HCT116 (cell line): ENCODE measurements at regions not wholly inside any gene's neighbourhood (a gene's known extent, or its start where the extent isn't known, plus 50 kb on each side); places are given as distances from the start of the nearest gene placed in this dataset.

Experiments used
- ATAC-seq: fragments of 200-7000 bp; cut with Tn5 transposase; 2 replicates; pipeline ENCODE4 v1.9.1; 2020; ENCODE audit warnings: mild to moderate bottlenecking, moderate library complexity
- BruUV-seq: library from RNA; stranded (reverse); fragments of 400-500 nt; replicated peaks from 2 replicates; lab custom pipeline; 2021; lab: Mats Ljungman, UMichigan
- CTCF ChIA-PET: fragments of 300-600 bp; sonication (Branson Sonifier 250); formaldehyde crosslinking; loops from one replicate; lab custom pipeline; 2021; ENCODE audit warnings: antibody characterized with exemption; lab: Charles Lee
- POLR2A ChIA-PET: fragments of 300-600, 350-600 bp; sonication (Branson Sonifier 250); formaldehyde crosslinking; loops from one replicate; lab custom pipeline; 2021; ENCODE audit warnings: antibody characterized with exemption; lab: Charles Lee
- RAD21 ChIA-PET, 2 experiments: fragments of 300-600 bp; sonication (Branson Sonifier 250); formaldehyde crosslinking; loops; one replicate each; lab custom pipeline; 2023; ENCODE audit warnings: low total read pairs in 2 of 2; ENCODE audit not compliant: uncharacterized antibody in 2 of 2, unreplicated experiment in 2 of 2, low non-redundant PET in 1 of 2; lab: Charles Lee
- DNase-seq: peaks from one replicate; pipeline ENCODE4 v3.0.0-alpha.2; 2010; ENCODE audit warnings: low read depth, low spot score
- H2AFZ ChIP-seq: fragments of 200-600 bp; shearing (Covaris generic), sonication (generic); 2 replicates; pipeline ENCODE4 v1.6.1; 2017; ENCODE audit warnings: low read depth, mixed run types, mixed read lengths, antibody characterized with exemption, low read length; ENCODE audit not compliant: poor library complexity, severe bottlenecking
- H3K27ac ChIP-seq: 2 replicates; pipeline ENCODE4 v1.5.1; 2012; ENCODE audit warnings: low read depth, low read length
- H3K27me3 ChIP-seq: fragments of 200-600 bp; sonication (generic); 2 replicates; pipeline ENCODE4 v1.6.1; 2016; ENCODE audit warnings: mixed run types, low read length, mixed read lengths; ENCODE audit not compliant: insufficient read depth
- H3K36me3 ChIP-seq, 2 experiments: fragments of 200-500 bp in 1 of 2; fragments of 200-600 bp in 1 of 2; sonication (Bioruptor generic) in 1 of 2; sonication (generic) in 1 of 2; 2 replicates each; pipeline versions ENCODE4 v1.5.1 to v1.6.1; 2014 to 2016; ENCODE audit warnings: low read length in 2 of 2, inconsistent platforms in 1 of 2, mixed read lengths in 1 of 2, mixed run types in 1 of 2; ENCODE audit not compliant: insufficient read depth in 2 of 2, control insufficient read depth in 1 of 2
- H3K4me1 ChIP-seq, 2 experiments: fragments of 200-600 bp in 1 of 2; sonication (generic) in 1 of 2; 2 replicates each; pipeline versions ENCODE4 v1.5.1 to v1.6.1; 2012 to 2017; ENCODE audit warnings: low read length in 2 of 2, inconsistent platforms in 1 of 2, mild to moderate bottlenecking in 1 of 2, mixed read lengths in 1 of 2, mixed run types in 1 of 2, moderate library complexity in 1 of 2; ENCODE audit not compliant: insufficient read depth in 2 of 2, control insufficient read depth in 1 of 2
- H3K4me2 ChIP-seq: fragments of 200-600 bp; sonication (generic); 2 replicates; pipeline ENCODE4 v1.6.1; 2017; ENCODE audit warnings: mixed run types, low read length, mixed read lengths
- H3K4me3 ChIP-seq, 2 experiments: fragments of 200-600 bp in 1 of 2; sonication (generic) in 1 of 2; replicated peaks in 1 of 2; 2 replicates each; pipeline ENCODE4 v1.5.1; 2011 to 2016; ENCODE audit warnings: low read length in 2 of 2, control low read depth in 1 of 2, low read depth in 1 of 2, mild to moderate bottlenecking in 1 of 2, mixed read lengths in 1 of 2, mixed run types in 1 of 2
- H3K79me2 ChIP-seq: fragments of 200-600 bp; sonication (generic); 2 replicates; pipeline ENCODE4 v1.6.1; 2017; ENCODE audit warnings: mild to moderate bottlenecking, mixed run types, low read length, moderate library complexity, mixed read lengths; ENCODE audit not compliant: insufficient read depth
- H3K9ac ChIP-seq: fragments of 200-600 bp; sonication (generic); 2 replicates; pipeline ENCODE4 v1.6.1; 2016; ENCODE audit warnings: low read length, mixed read lengths
- H3K9me2 ChIP-seq: fragments of 200-600 bp; sonication (generic), shearing (Covaris generic); 2 replicates; pipeline ENCODE4 v1.6.1; 2017; ENCODE audit warnings: mixed run types, mild to moderate bottlenecking, moderate library complexity; ENCODE audit not compliant: insufficient read depth
- H3K9me3 ChIP-seq, 2 experiments: fragments of 200-500 bp in 1 of 2; fragments of 200-600 bp in 1 of 2; sonication (Bioruptor generic) in 1 of 2; sonication (generic) in 1 of 2; 2 replicates each; pipeline ENCODE4 v1.6.1; 2014 to 2017; ENCODE audit warnings: low read length in 2 of 2, mixed read lengths in 2 of 2, inconsistent platforms in 1 of 2, low read depth in 1 of 2, mild to moderate bottlenecking in 1 of 2, mixed run types in 1 of 2, moderate library complexity in 1 of 2; ENCODE audit not compliant: control insufficient read depth in 1 of 2, insufficient read depth in 1 of 2
- H4K20me1 ChIP-seq: fragments of 200-600 bp; sonication (generic), shearing (Covaris generic); 2 replicates; pipeline ENCODE4 v1.6.1; 2017; ENCODE audit warnings: mixed run types, mild to moderate bottlenecking, moderate library complexity; ENCODE audit not compliant: insufficient read depth
- ELF1 ChIP-seq: IDR thresholded peaks from 2 replicates; pipeline ENCODE4 v1.6.1; 2012; ENCODE audit warnings: low read depth, borderline replicate concordance
- EZH2phosphoT487 ChIP-seq: fragments of 200-600 bp; IDR thresholded peaks from 2 replicates; pipeline ENCODE4 v1.6.1; 2018; ENCODE audit warnings: antibody characterized with exemption, borderline replicate concordance
- FOSL1 ChIP-seq: IDR thresholded peaks from 2 replicates; pipeline ENCODE4 v1.6.1; 2012; ENCODE audit warnings: low read depth
- ZNF274 ChIP-seq: fragments of 200-500 bp; sonication (Bioruptor generic); IDR thresholded peaks from 2 replicates; pipeline ENCODE4 v1.6.1; 2014; ENCODE audit warnings: mild to moderate bottlenecking, low read depth, low read length, inconsistent platforms
- intact Hi-C: fragments of 100-400 bp; cut with micrococcal nuclease; formaldehyde crosslinking; loops from 2 replicates; pipeline ENCODE4 v1.10.0; 2022

GRCh38 chr9:88685966-88686365 is 151.0 kb downstream of the NXNL2 start:
- Histone ChIP-seq H3K4me3 (no peak overlapping the region), H3K27me3 (no peaks in the 10 kb centered on the region), H3K9me2 (no peaks in the 10 kb centered on the region), H3K4me1 (no peaks in the 10 kb centered on the region), H3K4me2 (no peak overlapping the region), H3K36me3 (no peaks in the 10 kb centered on the region), H3K9ac (no peak overlapping the region), H2AFZ (no peak overlapping the region), H3K27ac (no peak overlapping the region), H4K20me1 (no peaks in the 10 kb centered on the region), H3K9me3 (0 out of 4 replicates have a peak, but pooled peaks cover 0 to 4% of the 10 kb centered on the region in 2 experiments), H3K79me2 (no peaks in the 10 kb centered on the region)
- BruUV-seq, result no TSS peak
- intact Hi-C loops, result no loop called here
- DNase-seq (no peak), ATAC-seq (peak; percentile 22; the same call in 1 of the 2 replicates)
- no peak for TF ChIP-seq EZH2phosphoT487
- POLR2A ChIA-PET, result no interaction called here
- RAD21 ChIA-PET, result no interaction called here
- CTCF ChIA-PET, result no interaction called here

- Histone ChIP-seq H3K4me2 (no peak overlapping the region), H3K36me3 (no peaks in the 10 kb centered on the region), H3K9me3 (peaks cover 0 to 4% of the 10 kb centered on the region in 2 experiments; a peak in 1 of 4 replicates), H3K79me2 (no peaks in the 10 kb centered on the region), H3K27me3 (no peaks in the 10 kb centered on the region), H2AFZ (no peak overlapping the region), H3K9ac (no peak overlapping the region), H4K20me1 (no peaks in the 10 kb centered on the region), H3K27ac (no peak overlapping the region), H3K4me3 (no peak overlapping the region), H3K4me1 (no peaks in the 10 kb centered on the region), H3K9me2 (no peaks in the 10 kb centered on the region)
- DNase-seq, result no peak
- TF ChIP-seq ELF1 (no peak), ZNF274 (no peak), FOSL1 (no peak)
- ChIA-PET CTCF (no interaction called here), POLR2A (no interaction called here), RAD21 (no interaction called here)
- ATAC-seq, result no peak
- intact Hi-C loops, result no loop called here
- BruUV-seq, result no TSS peak
Observed at GRCh38 chr9:88689509-88690298, 154.7 kb downstream of the NXNL2 start.
